ENCODE measurements at regions not wholly inside any gene's neighbourhood (a gene's known extent, or its start where the extent isn't known, plus 50 kb on each side); places are given as distances from the start of the nearest gene placed in this dataset.

DNA sequence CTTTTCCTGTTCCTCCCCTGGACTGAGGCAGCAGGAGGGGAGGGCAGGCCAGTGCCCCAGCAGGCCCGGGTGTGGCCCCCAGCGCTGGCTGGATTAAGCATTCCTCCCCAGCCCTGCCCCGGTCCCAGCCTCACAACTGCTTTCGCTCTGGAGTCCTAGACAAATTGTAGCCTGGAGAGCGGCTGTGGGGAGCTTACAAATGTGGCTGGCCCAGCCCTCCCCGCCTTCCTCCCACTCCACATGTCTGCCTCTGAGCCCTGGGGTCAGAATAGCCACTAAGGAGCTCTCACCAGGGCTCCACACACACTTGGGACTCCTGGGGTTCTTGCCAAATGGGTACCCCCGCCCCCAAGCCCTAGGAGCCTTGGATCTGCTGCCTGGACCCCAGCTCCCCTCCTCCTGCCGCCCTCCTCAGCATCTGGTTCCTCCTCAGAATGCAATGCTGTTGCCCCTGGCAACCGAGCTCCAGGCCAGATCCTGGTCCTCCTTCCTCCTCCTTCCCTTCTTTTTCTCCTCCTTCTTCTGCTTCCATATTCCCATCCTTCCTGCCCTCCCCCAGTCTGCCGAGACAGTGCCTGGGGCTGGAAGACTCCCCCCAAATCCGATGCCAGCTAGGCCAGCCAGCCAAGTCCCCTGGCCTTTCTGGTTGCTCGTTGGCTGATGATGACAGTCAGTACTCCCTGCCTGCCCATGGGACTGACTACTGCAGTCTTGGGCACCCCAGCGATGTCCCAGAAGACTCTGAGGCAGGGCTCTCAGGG, 91.1 kb downstream of the LINGO1 start:
- no peak for DNase-seq (ENCODE audit: low spot score)
- no peak for FAIRE-seq

DNA sequence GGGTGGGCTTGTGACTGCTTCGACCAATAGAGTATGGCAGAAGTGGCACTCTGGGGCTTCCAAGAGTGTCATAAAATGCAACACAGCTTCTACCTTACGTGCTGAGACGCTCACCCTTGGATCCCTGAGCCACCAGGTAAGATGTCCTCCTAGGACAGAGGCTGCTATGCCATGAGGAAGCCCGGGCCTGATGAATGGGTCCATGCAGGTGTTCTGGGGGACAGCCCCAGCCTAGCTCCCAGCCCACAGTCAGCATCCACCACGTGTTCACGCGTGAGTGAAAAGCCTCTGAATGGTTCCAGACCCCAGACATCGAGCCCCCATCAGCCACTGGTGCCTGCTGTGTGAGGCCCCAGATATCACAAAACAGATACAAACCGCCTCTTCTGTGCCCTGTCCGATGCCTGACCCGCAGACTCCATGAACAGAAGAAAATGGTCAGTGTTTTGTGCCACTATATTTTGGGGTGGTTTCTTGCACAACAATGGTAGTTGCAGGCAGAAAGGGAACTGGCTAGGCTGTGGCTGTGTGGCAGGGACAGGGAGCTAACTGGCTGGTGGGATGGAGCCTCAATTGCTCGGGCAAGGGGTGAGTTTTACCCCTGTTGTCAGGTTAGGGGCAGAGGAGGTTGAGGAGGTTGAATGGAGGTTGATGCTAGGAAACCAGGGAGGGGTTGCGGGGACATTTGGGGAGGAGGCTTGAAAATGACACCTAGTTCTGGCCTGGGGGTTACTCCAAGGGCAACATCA, 92.2 kb downstream of the LINGO1 start:
- FAIRE-seq (no peak), DNase-seq (ENCODE audit: low spot score) (no peak)

DNA sequence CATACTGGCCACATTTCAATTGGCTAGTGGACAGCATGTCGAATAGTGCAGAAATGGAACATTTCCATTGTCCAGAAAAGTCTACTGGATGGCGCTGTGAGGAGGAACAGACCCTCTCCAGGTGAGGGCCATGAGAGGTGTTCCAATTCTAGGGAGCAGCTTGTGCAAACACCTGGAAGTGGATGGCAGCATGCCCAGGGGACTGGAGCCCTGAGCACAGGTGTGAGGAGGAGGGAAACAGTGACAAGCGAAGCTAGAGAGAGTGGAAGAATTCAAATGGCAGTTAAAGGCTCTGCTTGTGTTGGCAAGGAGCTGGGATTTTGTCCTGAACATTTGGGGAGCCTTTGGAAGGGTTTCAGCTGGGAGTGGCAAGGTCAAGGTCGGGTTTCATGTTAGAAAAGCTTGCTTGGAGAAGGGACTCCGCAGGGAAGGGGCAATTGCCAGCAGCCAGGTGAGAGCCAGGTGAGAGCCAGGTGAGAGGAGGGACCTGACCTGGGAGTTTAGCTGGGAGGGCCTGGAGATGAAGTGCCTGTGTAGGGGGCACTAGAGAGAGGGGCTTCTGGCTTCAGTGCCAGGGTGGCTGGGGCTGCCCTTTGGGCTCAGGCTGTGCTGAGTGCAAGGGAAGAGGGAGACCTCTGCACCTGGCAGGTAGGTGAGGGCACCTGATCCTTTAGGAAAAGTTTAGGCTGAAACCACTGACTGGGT, 93.8 kb downstream of the LINGO1 start:
- FAIRE-seq: no peak
- no peak for DNase-seq (ENCODE audit: low spot score)

DNA sequence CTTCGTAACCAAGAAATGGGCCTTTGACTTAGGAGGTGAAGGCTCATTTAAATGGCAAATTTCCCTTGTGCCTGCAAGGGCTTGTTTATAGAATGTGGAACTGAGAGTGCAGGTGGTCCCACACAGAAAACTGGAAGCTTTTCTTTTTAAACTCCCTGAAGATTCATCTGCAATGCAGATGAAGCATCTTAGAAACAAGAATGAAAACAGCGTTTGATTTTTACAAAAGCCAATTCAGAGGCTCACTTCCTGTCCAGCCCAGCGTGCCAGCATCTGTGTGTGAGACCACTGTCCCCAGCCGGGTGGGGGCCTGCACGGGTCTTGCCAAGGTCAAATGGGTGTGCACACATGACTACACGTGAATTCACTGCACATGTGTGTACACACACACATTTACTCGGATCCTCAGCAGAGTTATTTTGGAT, 94.7 kb downstream of the LINGO1 start:
- DNase-seq (ENCODE audit: low spot score) (no peak), FAIRE-seq (no peak)

DNA sequence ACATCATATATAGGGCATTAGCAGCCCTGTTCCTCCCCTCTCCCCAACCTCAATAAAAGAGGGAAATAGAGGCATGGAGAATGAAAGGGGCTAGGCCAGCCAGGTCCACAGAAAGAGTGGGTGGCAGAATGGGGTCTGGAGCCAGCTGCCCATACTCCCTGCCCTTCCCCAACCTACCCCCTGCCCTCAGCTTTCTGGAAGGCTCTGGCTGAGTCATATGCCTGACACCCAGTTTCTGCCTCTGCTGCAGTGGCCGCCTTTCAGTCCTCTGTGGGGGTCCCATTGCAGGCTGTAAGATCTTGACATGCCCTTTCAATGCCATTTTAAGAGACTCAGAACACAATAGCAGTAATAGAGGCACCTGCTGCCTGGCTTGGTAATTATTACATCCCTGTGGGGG, 95.7 kb downstream of the LINGO1 start:
- FAIRE-seq (no peak), DNase-seq (ENCODE audit: low spot score) (no peak)

DNA sequence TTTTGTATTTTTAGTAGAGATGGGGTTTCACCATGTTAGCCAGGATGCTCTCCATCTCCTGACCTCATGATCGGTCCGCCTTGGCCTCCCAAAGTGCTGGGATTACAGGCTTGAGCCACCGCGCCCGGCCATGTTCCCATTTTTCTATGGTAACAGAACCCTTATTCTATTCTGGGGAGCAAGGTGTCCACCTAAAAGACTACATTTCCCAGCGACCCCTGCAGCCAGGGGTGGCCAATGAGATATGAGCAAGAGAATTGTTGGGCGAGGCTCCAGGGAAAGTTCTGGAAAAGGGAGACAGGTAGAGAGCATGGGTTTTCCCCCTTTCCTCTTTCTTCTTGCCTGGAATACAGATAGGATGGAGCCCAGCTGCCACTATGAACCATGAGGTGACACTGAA, 96.9 kb downstream of the LINGO1 start:
- DNase-seq (ENCODE audit: low spot score) (no peak), FAIRE-seq (no peak)
